PC-3 (cell line): ENCODE measurements at regions not wholly inside any gene's neighbourhood (a gene's known extent, or its start where the extent isn't known, plus 50 kb on each side); places are given as distances from the start of the nearest gene placed in this dataset.

ENCODE experiments used
- CTCF ChIP-seq: fragments of 300-600 bp; sonication (generic); conservative IDR thresholded peaks from 2 replicates; pipeline ENCODE4 v1.5.1; 2017; ENCODE audit warnings: antibody characterized with exemption, low read depth, mild to moderate bottlenecking, low read length
- EZH2 ChIP-seq: fragments of 300-600 bp; sonication (generic); IDR thresholded peaks from one replicate; pipeline ENCODE4 v1.6.1; 2017; ENCODE audit warnings: antibody characterized with exemption, mild to moderate bottlenecking, low read length; ENCODE audit not compliant: unreplicated experiment
- EZH2phosphoT487 ChIP-seq: fragments of 300-600 bp; sonication (generic); IDR thresholded peaks from 2 replicates; pipeline ENCODE4 v1.6.1; 2018; ENCODE audit warnings: mild to moderate bottlenecking, antibody characterized with exemption, low read length, borderline replicate concordance

GRCh38 chr3:80663426-80663825 is 895.6 kb upstream of the ROBO1 start:
- TF ChIP-seq CTCF (no peak), EZH2 (no peak), EZH2phosphoT487 (no peak)
